Fibroblast of skin of left biceps (primary cell): ENCODE measurements at regions not wholly inside any gene's neighbourhood (a gene's known extent, or its start where the extent isn't known, plus 50 kb on each side); places are given as distances from the start of the nearest gene placed in this dataset.

Experiments
- DNase-seq, 2 experiments: peaks; one replicate each; pipeline ENCODE4 v3.0.0-alpha.2; 2013; ENCODE audit warnings: low read depth in 2 of 2

- no peak for DNase-seq
Observed at GRCh38 chr6:126904176-126904575, 214.3 kb upstream of the RSPO3 start.

GRCh38 chr6:126905917-126906316, 212.6 kb upstream of the RSPO3 start:
- DNase-seq: no peak

- no peak for DNase-seq
Observed at GRCh38 chr6:126907312-126907711, 211.2 kb upstream of the RSPO3 start.

- no peak for DNase-seq
Observed at GRCh38 chr6:126907996-126908395, 210.5 kb upstream of the RSPO3 start.

GRCh38 chr6:126909493-126909892, 209.0 kb upstream of the RSPO3 start:
- no peak for DNase-seq

DNA sequence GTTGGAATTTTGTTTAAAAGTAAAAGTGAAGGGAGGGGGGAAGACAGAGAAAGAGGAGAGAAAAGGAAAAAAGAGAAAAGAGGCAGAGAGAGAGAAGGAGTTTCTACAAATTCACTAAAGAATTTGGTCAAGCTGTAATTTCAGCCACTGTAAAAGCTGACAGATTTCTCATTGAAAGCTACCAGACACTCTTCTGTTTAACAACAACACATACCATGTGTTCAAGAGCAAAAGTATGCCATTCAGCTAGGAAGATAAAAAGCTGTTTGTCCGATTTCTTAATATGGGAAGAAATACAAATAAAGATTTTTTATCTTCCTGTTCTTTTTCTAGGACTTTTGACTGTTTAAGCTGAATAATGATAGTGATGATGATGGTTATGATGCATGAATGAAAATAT, 204.8 kb upstream of the RSPO3 start:
- DNase-seq: no peak

DNA sequence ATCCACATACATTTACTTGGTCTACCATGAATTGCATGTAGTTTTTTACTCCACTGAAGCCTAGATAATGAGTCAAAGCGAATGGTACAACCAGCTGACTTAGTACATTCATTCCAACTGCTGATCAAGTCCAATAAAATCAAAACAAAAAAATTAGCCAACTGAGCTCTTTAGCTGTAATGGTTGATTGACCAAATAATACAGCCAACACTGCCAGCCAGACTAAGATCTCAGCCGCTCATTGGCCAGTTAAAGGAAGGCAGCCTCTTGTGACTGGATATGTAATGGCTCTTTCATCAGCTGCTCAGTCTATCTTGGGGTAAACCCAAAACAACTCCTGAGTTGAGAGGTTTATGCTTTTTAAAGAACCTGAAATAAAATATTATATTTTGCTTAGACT, 204.3 kb upstream of the RSPO3 start:
- no peak for DNase-seq

GRCh38 chr6:126914801-126915200, 203.7 kb upstream of the RSPO3 start:
- DNase-seq: no peak

DNA sequence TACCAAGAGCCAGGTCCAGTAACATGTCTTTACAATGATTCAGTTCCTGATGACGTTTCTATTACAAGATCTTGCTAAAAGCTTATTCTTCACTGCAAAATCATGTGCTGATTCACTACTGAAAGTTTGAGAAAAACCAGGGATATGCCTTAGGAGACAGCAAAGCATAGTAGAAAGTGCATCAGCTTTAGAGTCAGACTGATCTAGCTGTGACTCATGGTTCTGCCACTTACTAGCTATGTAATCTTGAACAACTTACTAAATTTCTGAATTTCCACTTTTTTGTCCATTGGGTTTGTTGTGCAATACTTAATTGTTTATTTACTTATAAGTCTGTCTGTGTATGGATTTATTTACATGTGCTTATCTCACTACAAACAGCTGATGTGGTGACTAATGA, 198.5 kb upstream of the RSPO3 start:
- peak; percentile 85 to 86 for DNase-seq

DNA sequence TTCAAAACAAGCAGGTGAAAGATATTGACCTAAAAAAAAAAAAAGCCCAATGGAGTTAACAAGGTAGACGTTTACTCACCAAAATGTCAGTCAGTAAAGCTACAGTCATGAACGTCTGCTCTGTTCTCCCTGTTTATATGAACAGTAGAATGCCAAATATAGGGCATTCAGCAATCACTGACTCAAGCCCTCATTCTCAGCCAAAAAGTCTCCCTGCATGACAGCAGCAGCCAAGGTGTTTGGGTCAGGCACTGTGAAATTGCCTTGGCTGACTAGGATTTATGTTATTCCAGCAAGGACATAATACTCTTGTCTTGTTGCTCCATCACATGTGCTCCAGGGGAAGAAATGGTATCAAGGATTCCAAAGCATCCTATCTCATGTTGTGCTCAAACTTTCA, 194.7 kb upstream of the RSPO3 start:
- no peak for DNase-seq

- no peak for DNase-seq
Observed at GRCh38 chr6:126926926-126927325, 191.5 kb upstream of the RSPO3 start.

- no peak for DNase-seq
Observed at GRCh38 chr6:126927841-126928240, 190.6 kb upstream of the RSPO3 start.

DNA sequence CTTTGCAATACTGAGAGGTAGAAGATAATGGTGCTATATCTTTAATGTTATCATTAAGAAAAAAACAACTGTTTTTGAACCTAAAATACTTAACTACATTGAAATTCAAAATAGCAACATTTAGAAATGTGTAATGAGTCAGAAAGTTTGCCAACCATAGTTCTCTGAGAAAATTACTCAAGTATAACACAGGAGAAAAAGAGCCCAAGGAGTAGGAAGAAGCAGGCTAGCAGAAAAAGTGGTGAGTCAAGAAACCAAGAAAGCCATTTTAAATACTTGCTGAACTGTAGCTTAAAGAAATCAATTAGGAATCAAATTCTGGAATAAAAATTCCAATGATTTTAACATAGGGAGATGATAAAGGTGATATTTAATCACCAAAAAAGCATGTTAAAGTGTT, 181.0 kb upstream of the RSPO3 start:
- no peak for DNase-seq

- no peak for DNase-seq
Observed at GRCh38 chr6:126939784-126940183, 178.7 kb upstream of the RSPO3 start.

DNA sequence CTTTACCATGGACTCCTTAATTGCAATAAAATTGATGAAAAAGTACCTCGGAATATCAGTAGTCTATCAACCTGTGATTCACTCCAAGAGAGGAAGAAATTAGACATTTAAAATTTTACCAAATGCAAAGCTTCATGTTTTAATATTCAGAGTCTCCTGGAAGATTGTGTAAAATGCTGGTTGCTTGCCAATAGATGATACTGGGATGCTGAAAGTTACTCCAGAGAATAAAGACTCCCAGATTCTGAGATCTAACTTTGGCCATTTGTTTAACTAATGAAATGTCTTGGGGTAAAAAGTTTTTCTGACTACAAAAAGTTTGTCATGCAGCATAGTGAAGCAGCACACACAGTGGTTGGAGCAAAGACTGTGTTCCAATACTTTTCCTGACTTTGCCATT, 176.7 kb upstream of the RSPO3 start:
- no peak for DNase-seq

- no peak for DNase-seq
Observed at GRCh38 chr6:126944512-126944911, 174.0 kb upstream of the RSPO3 start.

GRCh38 chr6:126945150-126945685, 173.3 kb upstream of the RSPO3 start:
- DNase-seq: no peak

DNA sequence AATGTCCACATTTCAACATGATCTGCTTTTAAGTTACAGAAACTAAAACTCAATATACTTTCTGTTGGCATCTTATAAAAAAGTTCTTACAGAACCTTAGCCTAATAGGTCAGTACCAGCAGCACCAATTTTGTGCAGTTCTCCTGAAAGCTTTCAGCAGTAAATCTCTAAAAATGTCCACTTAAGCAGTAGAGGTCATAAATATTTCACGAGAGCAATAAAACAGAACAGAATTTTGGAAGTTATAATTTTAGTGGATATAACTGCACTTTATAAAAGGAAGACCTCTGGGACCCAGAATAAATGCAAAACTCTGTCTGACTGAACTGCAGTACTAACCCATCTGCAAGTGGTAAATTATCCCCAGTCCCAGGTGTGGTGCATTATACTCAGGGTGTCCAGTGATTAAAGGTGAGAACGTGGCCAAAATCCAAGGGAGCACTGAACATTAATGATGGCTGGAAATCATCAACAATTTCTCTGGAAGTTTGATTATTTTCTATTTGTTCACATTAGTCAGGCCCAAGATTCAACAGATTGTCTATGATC, 172.6 kb upstream of the RSPO3 start:
- DNase-seq: no peak

DNA sequence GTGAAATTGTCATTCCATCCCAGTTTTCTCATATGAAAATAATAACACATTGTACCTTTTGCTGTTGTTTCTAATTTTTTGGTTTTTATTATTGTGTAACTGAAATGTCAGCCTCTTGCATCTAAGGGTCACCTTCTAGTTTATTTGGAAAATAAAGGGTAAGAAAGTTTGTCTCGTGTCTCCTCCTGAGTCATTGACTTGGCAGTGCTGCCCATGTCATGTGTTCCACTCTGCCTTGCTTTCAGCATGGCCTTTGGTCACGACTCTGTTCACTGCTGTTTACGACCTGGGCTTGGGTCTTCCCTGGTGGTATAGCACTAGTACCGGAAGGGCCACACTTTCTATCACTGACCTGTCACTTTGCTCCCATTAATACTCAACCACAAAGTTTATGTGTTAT, 171.4 kb upstream of the RSPO3 start:
- no peak for DNase-seq

DNA sequence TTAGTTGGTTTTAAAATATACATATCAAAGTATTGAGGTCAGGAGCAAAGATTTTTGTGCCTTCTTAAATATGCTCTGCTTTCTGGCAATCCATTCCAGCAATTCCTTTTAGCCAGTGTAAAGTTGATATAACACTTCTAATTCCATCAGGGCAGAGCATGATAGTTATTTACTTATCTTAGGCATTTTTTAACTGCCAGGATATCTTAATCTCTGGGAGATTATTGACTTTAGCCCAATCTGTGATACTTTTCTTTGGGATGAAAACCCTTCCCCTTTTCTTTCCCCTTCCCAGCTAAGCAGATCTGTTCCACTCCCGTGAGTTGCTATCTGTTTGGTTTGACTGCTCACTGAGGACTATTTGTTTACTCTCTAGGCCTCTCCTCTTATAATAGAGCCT, 168.7 kb upstream of the RSPO3 start:
- no peak for DNase-seq

DNA sequence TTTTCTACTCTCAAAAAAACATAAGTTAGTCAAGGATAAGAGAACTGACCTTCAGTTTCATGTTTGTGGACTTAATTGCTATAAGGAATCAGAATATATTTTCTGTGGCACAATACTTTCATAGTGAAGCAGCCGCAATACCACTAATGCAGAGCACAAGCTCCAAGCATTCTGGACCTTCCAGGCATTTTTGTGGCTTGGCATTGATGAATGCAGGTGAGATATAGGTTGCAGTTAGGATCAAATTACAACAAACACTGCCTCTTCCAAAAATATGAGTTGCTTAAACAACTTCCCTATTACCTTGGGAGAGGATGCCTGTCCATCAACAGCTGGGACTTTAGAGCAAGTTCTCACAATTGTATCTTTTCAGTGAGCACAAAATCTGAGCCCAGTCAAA, 162.8 kb upstream of the RSPO3 start:
- no peak for DNase-seq

DNA sequence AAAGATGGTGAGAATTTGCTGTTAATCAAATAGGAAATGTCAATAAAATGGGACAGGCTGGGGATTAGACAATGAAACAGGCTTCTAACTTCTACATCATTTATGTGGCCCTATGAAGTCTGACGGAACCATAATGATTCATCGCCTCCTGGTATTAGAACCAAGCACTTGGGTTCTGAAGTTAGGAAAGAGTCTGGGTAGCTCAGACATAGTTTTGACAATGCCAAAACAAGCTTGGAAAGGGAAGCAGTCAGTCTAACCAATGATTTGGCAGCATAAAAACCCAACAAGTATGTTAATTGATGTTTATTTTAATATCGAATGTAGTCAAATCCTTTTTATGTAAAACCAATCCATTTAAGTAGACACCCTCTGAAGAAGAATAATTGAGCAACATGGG, 160.8 kb upstream of the RSPO3 start:
- DNase-seq: no peak

GRCh38 chr6:126959765-126960164, 158.7 kb upstream of the RSPO3 start:
- DNase-seq: no peak

GRCh38 chr6:126963077-126963809, 155.2 kb upstream of the RSPO3 start:
- DNase-seq: no peak
